PC-9 (cell line): ENCODE measurements at regions not wholly inside any gene's neighbourhood (a gene's known extent, or its start where the extent isn't known, plus 50 kb on each side); places are given as distances from the start of the nearest gene placed in this dataset.

Experiments used
- BruUV-seq: library from RNA; stranded (reverse); fragments of 400-500 nt; replicated peaks from 2 replicates; lab custom pipeline; 2021; lab: Mats Ljungman, UMichigan
- CTCF ChIA-PET: fragments of 300-600 bp; sonication (Branson Sonifier 250); formaldehyde crosslinking; loops from one replicate; lab custom pipeline; 2022; ENCODE audit warnings: antibody characterized with exemption; lab: Charles Lee
- POLR2A ChIA-PET: fragments of 300-600 bp; sonication (Branson Sonifier 250); formaldehyde crosslinking; loops from one replicate; lab custom pipeline; 2022; ENCODE audit warnings: antibody characterized with exemption; ENCODE audit not compliant: unreplicated experiment; lab: Charles Lee
- DNase-seq, 2 experiments: peaks; one replicate each; pipeline versions ENCODE4 v3.0.0 to v3.0.0-alpha.2; 2015 to 2022; ENCODE audit warnings: mixed read lengths in 1 of 2
- H2AFZ ChIP-seq: fragments of 200-600 bp; sonication (generic); 2 replicates; pipeline ENCODE4 v1.8.1; 2017; ENCODE audit warnings: antibody characterized with exemption
- H3F3A ChIP-seq: fragments of 200-600 bp; sonication (generic); 2 replicates; pipeline ENCODE4 v1.8.1; 2017; ENCODE audit warnings: antibody characterized with exemption, mild to moderate bottlenecking, low read depth; ENCODE audit not compliant: insufficient read depth
- H3K27ac ChIP-seq: fragments of 200-600 bp; sonication (generic); 2 replicates; pipeline ENCODE4 v1.6.1; 2016; ENCODE audit warnings: mixed run types
- H3K27me3 ChIP-seq: fragments of 200-600 bp; sonication (generic); 2 replicates; pipeline ENCODE4 v1.6.1; 2016; ENCODE audit warnings: low read depth, mixed run types; ENCODE audit not compliant: insufficient read depth
- H3K36me3 ChIP-seq: fragments of 200-600 bp; sonication (generic); 2 replicates; pipeline ENCODE4 v1.6.1; 2016; ENCODE audit warnings: low read depth, mixed run types
- H3K4me1 ChIP-seq: fragments of 200-600 bp; sonication (generic); replicated peaks from 2 replicates; pipeline ENCODE4 v1.6.1; 2016; ENCODE audit warnings: mixed run types; ENCODE audit not compliant: insufficient read depth
- H3K4me2 ChIP-seq: fragments of 200-600 bp; sonication (generic); 2 replicates; pipeline ENCODE4 v1.6.1; 2017; ENCODE audit warnings: mixed run types
- H3K4me3 ChIP-seq: fragments of 200-600 bp; sonication (generic); 2 replicates; pipeline ENCODE4 v1.6.1; 2016; ENCODE audit warnings: mixed run types
- H3K79me2 ChIP-seq: fragments of 200-600 bp; sonication (generic); 2 replicates; pipeline ENCODE4 v1.6.1; 2017; ENCODE audit warnings: low read depth, mixed run types
- H3K9me2 ChIP-seq: fragments of 200-600 bp; sonication (generic); 2 replicates; pipeline ENCODE4 v1.8.1; 2017; ENCODE audit warnings: mild to moderate bottlenecking; ENCODE audit not compliant: insufficient read depth
- H3K9me3 ChIP-seq: fragments of 200-600 bp; sonication (generic); 2 replicates; pipeline ENCODE4 v1.8.1; 2016; ENCODE audit warnings: low read depth; ENCODE audit not compliant: insufficient read depth
- H4K20me1 ChIP-seq: fragments of 200-600 bp; sonication (generic); 2 replicates; pipeline ENCODE4 v1.8.1; 2017; ENCODE audit not compliant: insufficient read depth
- CTCF ChIP-seq: fragments of 200-600 bp; sonication (generic); conservative IDR thresholded peaks from 2 replicates; pipeline ENCODE4 v1.6.1; 2017; ENCODE audit warnings: mixed run types, antibody characterized with exemption, mild to moderate bottlenecking, moderate library complexity
- EZH2 ChIP-seq: fragments of 200-600 bp; sonication (generic); IDR thresholded peaks from 2 replicates; pipeline ENCODE4 v1.8.0; 2017; ENCODE audit warnings: antibody characterized with exemption, low read depth
- intact Hi-C: fragments of 100-400 bp; cut with micrococcal nuclease; formaldehyde crosslinking; loops from one replicate; pipeline ENCODE4 v1.10.0; 2022; ENCODE audit not compliant: unreplicated experiment

GRCh38 chr7:41193738-41194282 is 509.1 kb downstream of the INHBA start:
- H3K9me2 ChIP-seq, result no peaks in the 10 kb centered on the region
- no peak overlapping the region for H2AFZ ChIP-seq
- peaks cover 8% of the 10 kb centered on the region; the same call in 1 of the 2 replicates for H3K9me3 ChIP-seq
- H3F3A ChIP-seq, result peaks cover 20% of the 10 kb centered on the region
- H3K27ac ChIP-seq, result no peak overlapping the region
- DNase-seq, result no peak
- BruUV-seq, result no TSS peak
- H3K4me2 ChIP-seq, result no peak overlapping the region
- H3K27me3 ChIP-seq, result no peaks in the 10 kb centered on the region
- H3K36me3 ChIP-seq, result 0 out of 2 replicates have a peak, but pooled peaks cover 4% of the 10 kb centered on the region
- intact Hi-C loops, result no loop called here
- no peaks in the 10 kb centered on the region for H3K79me2 ChIP-seq
- H3K4me1 ChIP-seq, result peaks cover 23% of the 10 kb centered on the region
- no peak for TF ChIP-seq EZH2
- TF ChIP-seq CTCF, result no peak
- CTCF ChIA-PET, result no interaction called here
- H4K20me1 ChIP-seq, result no peaks in the 10 kb centered on the region
- H3K4me3 ChIP-seq, result no peak overlapping the region
- POLR2A ChIA-PET, result interaction anchor here (0.6 kb wide), 1 partner anchor 430 kb away, joined by 7 read pairs; no protein-coding TSS in a partner anchor

- ChIA-PET POLR2A (interaction anchor here (0.7 kb wide), 1 partner anchor 77 kb away, joined by 3 read pairs; no protein-coding TSS in a partner anchor), CTCF (no interaction called here)
- no peak overlapping the region for H2AFZ ChIP-seq
- DNase-seq, result peak in 1 of 2 experiments; percentile 22
- H3K27ac ChIP-seq, result peak overlapping the region; percentile 93
- peaks cover 46% of the 10 kb centered on the region for H3K4me1 ChIP-seq
- TF ChIP-seq CTCF (no peak), EZH2 (no peak)
- peaks cover 37% of the 10 kb centered on the region for H3F3A ChIP-seq
- BruUV-seq, result no TSS peak
- peaks cover 26% of the 10 kb centered on the region for H3K9me3 ChIP-seq
- no peaks in the 10 kb centered on the region for H4K20me1 ChIP-seq
- H3K79me2 ChIP-seq, result no peaks in the 10 kb centered on the region
- H3K4me2 ChIP-seq, result peak overlapping the region; percentile 60; the same call in 1 of the 2 replicates
- intact Hi-C loops, result loop anchor here (1.0 to 2.0 kb wide), 5 partner anchors 57 to 861 kb away; no protein-coding TSS in a partner anchor
- peaks cover 4% of the 10 kb centered on the region; the same call in 1 of the 2 replicates for H3K36me3 ChIP-seq
- H3K4me3 ChIP-seq, result no peak overlapping the region
- no peaks in the 10 kb centered on the region for H3K9me2 ChIP-seq
- no peaks in the 10 kb centered on the region for H3K27me3 ChIP-seq
These were observed 512.3 kb downstream of the INHBA start for GRCh38 chr7:41190581-41190980.

GRCh38 chr7:41189866-41190265 is 513.0 kb downstream of the INHBA start:
- Histone ChIP-seq H4K20me1 (no peaks in the 10 kb centered on the region), H3K79me2 (no peaks in the 10 kb centered on the region), H3K4me1 (peaks cover 46% of the 10 kb centered on the region), H3F3A (peaks cover 37% of the 10 kb centered on the region), H3K4me2 (peak overlapping the region; percentile 60), H3K4me3 (no peak overlapping the region), H3K27ac (peak overlapping the region; percentile 93), H3K27me3 (no peaks in the 10 kb centered on the region), H2AFZ (0 out of 2 replicates have a peak overlapping the region, but pooled peaks have one; percentile 36), H3K9me2 (no peaks in the 10 kb centered on the region), H3K36me3 (peaks cover 4% of the 10 kb centered on the region; the same call in 1 of the 2 replicates), H3K9me3 (peaks cover 26% of the 10 kb centered on the region)
- intact Hi-C loops, result loop anchor here (1.0 to 5.0 kb wide), 9 partner anchors 34 to 861 kb away; no protein-coding TSS in a partner anchor
- DNase-seq, result peak; percentile 61 to 99
- no TSS peak for BruUV-seq
- POLR2A ChIA-PET, result interaction anchor here (0.7 kb wide), 1 partner anchor 78 kb away, joined by 3 read pairs; no protein-coding TSS in a partner anchor
- CTCF ChIA-PET, result no interaction called here
- TF ChIP-seq CTCF, result no peak
- TF ChIP-seq EZH2, result no peak
